H9 (cell line): ENCODE measurements at regions not wholly inside any gene's neighbourhood (a gene's known extent, or its start where the extent isn't known, plus 50 kb on each side); places are given as distances from the start of the nearest gene placed in this dataset.

Experiments
- DNase-seq: peaks from one replicate; pipeline ENCODE4 v3.0.0-alpha.2; 2017
- H2AFZ ChIP-seq: one replicate; pipeline ENCODE4 v1.6.1; 2013; ENCODE audit warnings: mild to moderate bottlenecking, low read length, control low read depth, moderate library complexity
- H2AK5ac ChIP-seq: 2 replicates; pipeline ENCODE4 v1.6.1; 2013; ENCODE audit warnings: low read length, control low read depth, mixed read lengths; ENCODE audit not compliant: insufficient read length
- H2BK120ac ChIP-seq: one replicate; pipeline ENCODE4 v1.6.1; 2013; ENCODE audit warnings: low read depth, mild to moderate bottlenecking, low read length, control low read depth, inconsistent platforms; ENCODE audit not compliant: poor library complexity, severe bottlenecking
- H2BK12ac ChIP-seq: 2 replicates; pipeline ENCODE4 v1.6.1; 2013; ENCODE audit warnings: low read length, control low read depth, mixed read lengths, low read depth; ENCODE audit not compliant: insufficient read length
- H2BK15ac ChIP-seq: 2 replicates; pipeline ENCODE4 v1.6.1; 2013; ENCODE audit warnings: low read depth, low read length, control low read depth
- H2BK20ac ChIP-seq: one replicate; pipeline ENCODE4 v1.6.1; 2013; ENCODE audit warnings: low read depth, mild to moderate bottlenecking, low read length, control low read depth, inconsistent platforms; ENCODE audit not compliant: poor library complexity, severe bottlenecking
- H2BK5ac ChIP-seq: 2 replicates; pipeline ENCODE4 v1.6.1; 2013; ENCODE audit warnings: low read length, control low read depth, mixed read lengths; ENCODE audit not compliant: insufficient read length
- H3K14ac ChIP-seq: 2 replicates; pipeline ENCODE4 v1.6.1; 2013; ENCODE audit warnings: low read length, control low read depth; ENCODE audit not compliant: insufficient read depth
- H3K18ac ChIP-seq: 2 replicates; pipeline ENCODE4 v1.6.1; 2013; ENCODE audit warnings: low read depth, mild to moderate bottlenecking, mixed read lengths, low read length, control low read depth; ENCODE audit not compliant: insufficient read length
- H3K23ac ChIP-seq: 2 replicates; pipeline ENCODE4 v1.6.1; 2013; ENCODE audit warnings: low read length, control low read depth, mixed read lengths, low read depth; ENCODE audit not compliant: insufficient read length
- H3K23me2 ChIP-seq: 2 replicates; pipeline ENCODE4 v1.6.1; 2013; ENCODE audit warnings: low read depth, mild to moderate bottlenecking, mixed read lengths, low read length, control low read depth; ENCODE audit not compliant: insufficient read length, poor library complexity, severe bottlenecking
- H3K27ac ChIP-seq: 2 replicates; pipeline ENCODE4 v1.5.1; 2013; ENCODE audit warnings: low read length, control low read depth, mixed read lengths, low read depth; ENCODE audit not compliant: insufficient read length
- H3K27me3 ChIP-seq: 2 replicates; pipeline ENCODE4 v1.6.1; 2013; ENCODE audit warnings: low read length, control low read depth, inconsistent platforms; ENCODE audit not compliant: insufficient read depth
- H3K4ac ChIP-seq: 2 replicates; pipeline ENCODE4 v1.6.1; 2013; ENCODE audit warnings: low read depth, mild to moderate bottlenecking, control low read depth, inconsistent platforms, low read length, moderate library complexity
- H3K4me1 ChIP-seq: 2 replicates; pipeline ENCODE4 v1.6.1; 2013; ENCODE audit warnings: low read length, control low read depth, inconsistent platforms; ENCODE audit not compliant: insufficient read depth
- H3K4me2 ChIP-seq: 2 replicates; pipeline ENCODE4 v1.6.1; 2013; ENCODE audit warnings: low read length, control low read depth, mixed read lengths; ENCODE audit not compliant: insufficient read length, insufficient read depth
- H3K56ac ChIP-seq: 2 replicates; pipeline ENCODE4 v1.6.1; 2013; ENCODE audit warnings: low read depth, mild to moderate bottlenecking, mixed read lengths, low read length, control low read depth; ENCODE audit not compliant: insufficient read length
- H3K79me1 ChIP-seq: 2 replicates; pipeline ENCODE4 v1.6.1; 2013; ENCODE audit warnings: low read depth, mild to moderate bottlenecking, moderate library complexity, low read length, control low read depth, inconsistent platforms; ENCODE audit not compliant: insufficient read depth, poor library complexity, severe bottlenecking
- H3K79me2 ChIP-seq: 2 replicates; pipeline ENCODE4 v1.6.1; 2013; ENCODE audit warnings: low read length, control low read depth, inconsistent platforms; ENCODE audit not compliant: insufficient read depth
- H3K9ac ChIP-seq: 2 replicates; pipeline ENCODE4 v1.6.1; 2013; ENCODE audit warnings: low read length, control low read depth, mixed read lengths; ENCODE audit not compliant: insufficient read length; ENCODE audit errors: extremely low read depth
- H3K9me3 ChIP-seq: one replicate; pipeline ENCODE4 v1.6.1; 2013; ENCODE audit warnings: low read depth, low read length, inconsistent platforms; ENCODE audit not compliant: control insufficient read depth
- H3T11ph ChIP-seq: one replicate; pipeline ENCODE4 v1.6.1; 2013; ENCODE audit warnings: mild to moderate bottlenecking, low read length, control low read depth, inconsistent platforms
- H4K20me1 ChIP-seq: one replicate; pipeline ENCODE4 v1.6.1; 2013; ENCODE audit not compliant: control insufficient read depth, insufficient read length, insufficient read depth
- H4K5ac ChIP-seq: 2 replicates; pipeline ENCODE4 v1.6.1; 2013; ENCODE audit warnings: low read depth, mild to moderate bottlenecking, mixed read lengths, low read length, control low read depth; ENCODE audit not compliant: insufficient read length
- H4K8ac ChIP-seq: replicated peaks from 2 replicates; pipeline ENCODE4 v1.6.1; 2013; ENCODE audit warnings: low read length, control low read depth, mixed read lengths, low read depth; ENCODE audit not compliant: insufficient read length
- H4K91ac ChIP-seq: 2 replicates; pipeline ENCODE4 v1.6.1; 2013; ENCODE audit warnings: low read depth, mild to moderate bottlenecking, moderate library complexity, mixed read lengths, low read length, control low read depth; ENCODE audit not compliant: insufficient read length
- H3K27ac Mint-ChIP-seq, 3 experiments: 2 replicates in 2 of 3; 3 replicates in 1 of 3; pipeline ENCODE4 v1.8.0; 2020 to 2021; ENCODE audit warnings: mixed read lengths in 3 of 3, mild to moderate bottlenecking in 1 of 3, moderate library complexity in 1 of 3
- H3K27me3 Mint-ChIP-seq: 2 replicates; pipeline ENCODE4 v1.8.0; 2021; ENCODE audit warnings: low read depth, mild to moderate bottlenecking, moderate library complexity, mixed read lengths
- H3K36me3 Mint-ChIP-seq, 3 experiments: 2 replicates in 2 of 3; 3 replicates in 1 of 3; pipeline ENCODE4 v1.8.0; 2020 to 2021; ENCODE audit warnings: low read depth in 3 of 3, mixed read lengths in 3 of 3; ENCODE audit not compliant: insufficient read depth in 1 of 3
- H3K4me1 Mint-ChIP-seq, 2 experiments: 2 replicates each; pipeline ENCODE4 v1.8.0; 2020; ENCODE audit warnings: mixed read lengths in 2 of 2
- H3K4me3 Mint-ChIP-seq, 2 experiments: 2 replicates in 1 of 2; 3 replicates in 1 of 2; pipeline ENCODE4 v1.8.0; 2020 to 2021; ENCODE audit warnings: mild to moderate bottlenecking in 2 of 2, mixed read lengths in 2 of 2, moderate library complexity in 1 of 2
- H3K9me3 Mint-ChIP-seq, 2 experiments: 2 replicates in 1 of 2; 3 replicates in 1 of 2; pipeline ENCODE4 v1.8.0; 2020; ENCODE audit warnings: mild to moderate bottlenecking in 2 of 2, mixed read lengths in 2 of 2, moderate library complexity in 1 of 2
- CTCF ChIP-seq: fragments of 200-600 bp; sonication (generic); conservative IDR thresholded peaks from 3 replicates; pipeline ENCODE4 v1.8.0; 2021; ENCODE audit warnings: antibody characterized with exemption, mild to moderate bottlenecking

GRCh38 chr2:228581731-228582130 lies 400.2 kb upstream of the SPHKAP start:
- no peak overlapping the region for H3K4ac ChIP-seq
- Mint-ChIP-seq H3K27ac (no peak overlapping the region), H3K9me3 (peaks cover 2 to 5% of the 10 kb centered on the region in 2 experiments; a peak in 3 of 5 replicates), H3K4me3 (no peak overlapping the region), H3K27me3 (no peaks in the 10 kb centered on the region), H3K4me1 (no peaks in the 10 kb centered on the region), H3K36me3 (peaks cover 0 to 1% (median 0%) of the 10 kb centered on the region in 3 experiments; a peak in 1 of 7 replicates)
- no peak overlapping the region for H3K14ac ChIP-seq
- no peak overlapping the region for H2BK15ac ChIP-seq
- no peak overlapping the region for H3K9ac ChIP-seq
- no peak overlapping the region for H2BK20ac ChIP-seq
- H2BK120ac ChIP-seq, result no peak overlapping the region
- no peak overlapping the region for H3K27ac ChIP-seq
- H4K5ac ChIP-seq, result no peak overlapping the region
- H3K23ac ChIP-seq, result no peak overlapping the region
- H3T11ph ChIP-seq, result no peak overlapping the region
- H3K4me2 ChIP-seq, result no peak overlapping the region
- H3K18ac ChIP-seq, result no peak overlapping the region
- H3K79me1 ChIP-seq, result no peaks in the 10 kb centered on the region
- H3K56ac ChIP-seq, result no peak overlapping the region
- H2AK5ac ChIP-seq, result no peak overlapping the region
- no peaks in the 10 kb centered on the region for H4K20me1 ChIP-seq
- H4K91ac ChIP-seq, result no peak overlapping the region
- no peak overlapping the region for H2AFZ ChIP-seq
- H3K79me2 ChIP-seq, result no peaks in the 10 kb centered on the region
- no peak overlapping the region for H2BK5ac ChIP-seq
- no peaks in the 10 kb centered on the region for H3K27me3 ChIP-seq
- H3K4me1 ChIP-seq, result no peaks in the 10 kb centered on the region
- no peaks in the 10 kb centered on the region for H3K23me2 ChIP-seq
- no peak for TF ChIP-seq CTCF
- no peak for DNase-seq
- H4K8ac ChIP-seq, result no peak overlapping the region
- no peaks in the 10 kb centered on the region for H3K9me3 ChIP-seq
- H2BK12ac ChIP-seq, result no peak overlapping the region
